GM18861 (cell line): ENCODE measurements at regions not wholly inside any gene's neighbourhood (a gene's known extent, or its start where the extent isn't known, plus 50 kb on each side); places are given as distances from the start of the nearest gene placed in this dataset.

ENCODE experiments used
- ATAC-seq: cut with Tn5 transposase; IDR thresholded peaks from one replicate; pipeline ENCODE4 v1.9.1; 2021; ENCODE audit not compliant: unreplicated experiment

DNA sequence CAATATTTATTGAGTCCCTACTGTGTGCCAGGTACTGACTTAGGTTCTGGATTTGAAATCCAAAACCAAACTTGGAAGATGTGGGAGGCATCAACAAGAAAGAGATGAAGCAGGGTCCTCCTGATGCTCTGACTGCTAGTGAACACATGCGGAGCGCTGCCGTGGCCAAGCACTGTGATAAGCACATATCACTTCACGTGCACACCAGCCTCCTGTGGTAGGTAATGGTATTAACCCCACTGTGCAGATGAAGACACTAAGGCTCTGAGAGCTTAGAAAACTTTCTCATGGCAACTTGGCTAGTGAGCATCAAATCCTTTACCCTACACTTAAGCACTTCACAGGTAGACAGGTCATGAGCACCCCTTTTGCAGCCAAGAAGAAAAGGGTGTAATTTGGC, 216.1 kb downstream of the HAUS1 start:
- ATAC-seq = no peak

DNA sequence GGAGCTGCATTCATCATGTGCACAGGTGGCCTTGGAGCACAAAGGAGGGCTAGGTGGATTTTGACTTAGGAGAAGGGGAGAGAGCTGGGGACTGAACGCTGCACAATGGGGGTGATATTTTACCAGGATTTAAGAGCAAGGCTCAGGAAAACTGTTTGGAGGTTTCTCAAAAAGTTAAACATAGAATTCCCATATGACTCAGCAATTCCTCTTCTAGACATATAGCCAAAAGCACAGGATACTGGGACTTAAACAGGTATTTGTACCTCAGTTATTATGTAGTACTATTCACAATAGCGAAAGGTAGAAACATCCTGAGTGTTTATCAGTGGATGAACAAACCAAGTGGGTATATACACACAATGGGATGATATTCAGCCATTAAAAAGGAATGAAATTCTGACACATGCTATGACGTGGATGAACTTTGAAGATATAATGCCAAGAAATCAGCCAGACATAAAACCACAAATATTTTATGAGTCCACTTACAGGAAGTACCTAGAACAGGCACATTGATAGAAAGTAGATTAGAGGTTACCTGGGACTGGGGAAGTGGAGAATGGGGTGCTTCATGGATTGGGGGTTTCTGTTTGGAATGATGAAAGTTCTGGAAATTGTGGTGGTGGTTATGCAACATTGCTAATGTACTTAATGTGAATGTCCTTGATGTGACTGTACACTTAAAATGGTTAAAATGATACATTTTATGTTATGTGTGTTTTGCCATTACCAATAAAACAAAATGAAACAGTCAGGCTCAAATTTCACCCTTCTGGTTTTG, 216.9 kb downstream of the HAUS1 start:
- no peak for ATAC-seq

GRCh38 chr18:46321955-46322354, 217.8 kb downstream of the HAUS1 start:
- ATAC-seq = no peak

DNA sequence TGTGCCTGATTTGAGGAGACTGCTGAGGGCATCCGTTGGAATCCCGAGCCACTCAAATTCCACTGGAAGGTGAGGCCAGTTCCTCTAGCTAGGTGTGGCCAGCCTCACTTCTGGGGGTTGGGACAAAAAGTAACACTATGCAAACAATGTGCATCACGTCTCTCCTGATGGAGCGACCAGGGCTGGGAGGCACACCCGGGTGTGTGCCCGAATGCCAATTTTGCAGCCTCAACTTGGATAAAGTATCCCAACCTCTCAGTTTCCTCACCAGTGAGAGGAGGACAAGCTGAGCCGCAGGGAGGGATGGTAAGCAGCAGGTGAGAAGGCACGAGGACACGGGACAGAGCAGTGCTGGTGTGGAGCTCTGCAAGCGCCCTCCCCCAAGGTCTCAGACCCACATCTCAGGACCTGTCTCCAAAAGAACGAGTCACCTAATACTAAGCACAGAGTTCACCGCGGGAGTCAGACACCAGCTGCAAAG, 218.3 kb downstream of the HAUS1 start:
- ATAC-seq = no peak

DNA sequence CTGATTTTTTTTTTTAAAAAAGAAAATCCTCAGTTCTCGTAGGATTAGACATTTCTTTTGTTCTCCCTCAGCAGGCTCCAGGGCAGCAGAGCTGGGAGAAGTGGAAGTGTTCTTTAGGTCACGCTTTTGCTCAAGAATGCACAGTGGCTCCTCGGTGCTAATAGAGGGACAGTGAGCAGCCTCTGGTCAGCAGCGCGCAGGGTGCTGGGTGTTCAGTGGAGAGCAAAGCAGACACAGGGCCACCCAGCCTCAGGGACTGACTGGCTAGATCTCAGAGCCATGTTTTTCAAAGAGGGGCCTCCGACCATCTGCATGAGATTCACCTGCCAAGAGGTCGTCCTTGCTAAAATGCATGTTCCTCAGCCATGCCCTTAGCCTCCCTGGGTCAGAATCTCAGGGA, 218.8 kb downstream of the HAUS1 start:
- ATAC-seq = no peak

GRCh38 chr18:46324087-46324955, 220.1 kb downstream of the HAUS1 start:
- ATAC-seq = no peak

DNA sequence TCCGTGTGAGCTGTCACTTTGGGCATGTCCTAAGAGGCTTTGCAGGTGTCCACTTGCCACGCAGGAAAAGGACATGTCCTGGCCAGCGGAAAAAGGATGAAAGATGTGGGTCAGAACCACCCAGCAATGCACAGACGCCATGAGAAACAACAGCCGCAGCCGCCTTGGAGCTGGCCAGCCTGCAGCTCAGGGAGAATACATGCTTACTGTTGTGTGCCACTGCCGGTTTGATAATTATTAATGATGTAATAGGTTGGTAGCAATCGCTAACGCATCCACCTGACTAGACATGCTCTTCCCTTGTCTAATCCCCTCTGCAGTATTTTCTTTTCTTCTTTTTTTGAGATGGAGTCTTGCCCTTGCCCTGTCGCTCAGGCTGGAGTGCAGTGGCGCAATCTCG, 221.7 kb downstream of the HAUS1 start:
- no peak for ATAC-seq

- no peak for ATAC-seq
Observed at GRCh38 chr18:46329736-46330246, 225.6 kb downstream of the HAUS1 start.

DNA sequence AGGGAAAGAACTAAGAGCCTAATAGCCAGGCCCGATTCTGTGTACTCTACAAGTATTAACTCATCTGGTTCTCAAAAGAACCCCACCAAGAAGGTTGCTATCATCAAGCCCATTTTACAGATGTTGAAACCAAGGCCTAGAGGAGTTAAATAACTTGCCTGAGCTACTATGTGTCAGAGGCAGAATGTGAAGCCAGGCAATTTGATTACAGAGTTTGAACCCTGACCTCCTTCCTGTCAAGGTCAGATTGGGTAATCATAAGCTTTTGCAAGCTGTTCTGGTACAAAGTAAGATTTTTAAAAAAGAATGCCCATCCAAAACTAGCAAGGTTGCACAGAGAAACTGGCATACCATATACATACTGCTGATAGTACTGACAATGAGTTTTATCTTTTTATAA, 227.1 kb downstream of the HAUS1 start:
- ATAC-seq = no peak

GRCh38 chr18:46332286-46332801, 228.2 kb downstream of the HAUS1 start:
- no peak for ATAC-seq

- ATAC-seq = no peak
Observed at GRCh38 chr18:46332921-46333341, 228.7 kb downstream of the HAUS1 start.

DNA sequence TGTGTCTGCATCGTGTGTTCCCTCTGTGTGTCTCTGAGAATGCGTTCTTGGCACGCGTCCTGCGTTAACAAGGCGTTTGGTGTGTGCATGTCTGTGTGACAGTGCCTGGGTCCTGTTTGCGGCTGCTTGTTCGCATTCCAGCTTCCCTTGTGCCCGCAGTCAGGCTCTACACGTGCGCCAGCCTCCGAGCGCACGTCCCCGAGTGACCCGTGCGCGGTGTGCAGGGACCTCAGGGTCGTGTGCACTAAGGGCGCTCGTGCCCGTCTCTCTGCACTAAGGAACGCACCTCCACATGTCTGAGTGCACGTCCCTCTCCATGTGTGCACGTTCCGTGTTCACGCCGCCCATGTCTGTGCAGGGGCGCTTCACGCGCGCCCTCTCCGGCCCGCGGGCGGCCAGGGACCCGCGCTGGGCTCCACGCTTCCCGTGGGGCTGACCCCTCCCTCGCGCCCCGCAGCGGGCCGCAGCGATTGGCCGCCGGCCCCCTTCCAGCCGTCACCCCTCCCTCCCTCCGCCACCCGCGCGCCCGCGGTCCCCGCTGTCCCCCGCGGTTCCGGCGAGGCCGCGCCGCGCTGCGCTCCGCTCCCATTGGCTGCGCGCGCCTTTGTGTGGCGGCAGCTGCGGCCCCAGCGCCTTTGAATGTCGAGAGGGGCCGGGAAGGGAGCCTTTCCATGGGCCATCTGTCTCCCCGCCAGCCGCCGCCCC, 229.4 kb downstream of the HAUS1 start:
- ATAC-seq = no peak

DNA sequence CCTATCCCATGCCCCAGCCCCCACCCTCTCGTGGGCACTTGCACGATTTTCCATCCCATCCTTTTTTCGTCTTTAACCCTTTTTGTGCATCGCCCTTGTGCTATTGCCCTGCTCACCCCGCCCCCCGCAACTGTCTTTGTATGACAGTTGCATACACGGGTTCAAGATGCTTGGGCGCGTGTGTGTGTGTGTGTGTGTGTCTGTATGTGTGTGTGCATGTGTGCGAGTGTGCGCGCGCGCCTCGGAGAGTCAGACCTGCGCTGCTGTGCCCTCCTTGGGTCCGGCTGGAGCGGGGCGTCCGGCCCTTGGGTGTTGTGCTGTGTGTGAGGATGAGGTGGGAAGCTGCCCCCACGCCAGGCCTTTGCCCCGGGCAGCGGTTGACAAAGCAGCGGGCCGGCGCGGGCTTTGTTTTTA, 230.7 kb downstream of the HAUS1 start:
- no peak for ATAC-seq

DNA sequence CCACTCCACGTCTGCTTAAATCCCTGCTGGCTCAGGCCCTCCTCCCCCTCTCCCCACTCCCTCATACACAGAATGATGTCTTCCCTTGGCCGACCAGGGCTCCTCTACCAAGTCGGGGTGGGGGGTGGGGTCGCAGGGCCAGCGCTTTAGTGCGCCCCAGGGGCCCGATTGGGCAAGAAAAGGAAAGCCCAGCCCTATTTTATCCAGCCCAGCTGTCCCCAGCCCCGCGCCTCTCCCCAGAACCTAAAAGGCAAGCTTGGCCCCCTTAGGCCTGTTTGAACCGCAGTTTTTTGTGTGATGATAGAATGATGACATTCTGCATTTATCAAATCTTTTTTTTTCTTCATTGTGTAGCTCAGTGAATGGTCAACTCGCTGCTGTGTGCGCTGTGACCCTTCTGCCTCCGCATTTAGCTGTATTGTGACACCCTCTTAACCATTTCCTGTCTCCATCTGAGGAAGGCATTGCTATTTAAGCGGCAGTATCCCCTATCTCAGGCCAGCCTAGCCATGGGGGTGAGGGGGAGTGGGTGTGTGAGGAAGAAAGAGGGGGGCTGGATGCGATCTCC, 231.4 kb downstream of the HAUS1 start:
- ATAC-seq = no peak

- ATAC-seq = no peak
Observed at GRCh38 chr18:46336278-46337111, 232.3 kb downstream of the HAUS1 start.

GRCh38 chr18:46337271-46337670, 233.1 kb downstream of the HAUS1 start:
- ATAC-seq = no peak

DNA sequence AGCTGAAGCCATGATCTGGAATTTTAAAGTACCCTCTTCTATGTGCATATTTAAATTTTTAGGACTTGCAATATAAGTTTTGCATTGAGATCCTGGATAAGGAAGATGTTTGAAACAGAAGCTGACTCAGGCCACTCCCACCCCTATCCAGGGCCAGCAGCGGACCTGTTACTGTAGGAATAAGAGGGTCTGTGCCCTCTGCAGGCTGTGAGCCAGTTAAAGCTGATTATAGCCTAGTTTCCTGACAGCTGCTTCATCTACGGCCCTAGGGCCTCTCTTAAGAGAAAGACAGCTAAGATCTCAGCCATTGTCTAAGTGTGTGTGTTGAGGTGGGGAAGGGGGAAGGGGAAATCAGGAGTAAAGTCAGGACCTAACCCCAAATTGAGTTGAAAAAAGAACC, 234.0 kb downstream of the HAUS1 start:
- ATAC-seq = no peak

- no peak for ATAC-seq
Observed at GRCh38 chr18:46338766-46339165, 234.6 kb downstream of the HAUS1 start.

DNA sequence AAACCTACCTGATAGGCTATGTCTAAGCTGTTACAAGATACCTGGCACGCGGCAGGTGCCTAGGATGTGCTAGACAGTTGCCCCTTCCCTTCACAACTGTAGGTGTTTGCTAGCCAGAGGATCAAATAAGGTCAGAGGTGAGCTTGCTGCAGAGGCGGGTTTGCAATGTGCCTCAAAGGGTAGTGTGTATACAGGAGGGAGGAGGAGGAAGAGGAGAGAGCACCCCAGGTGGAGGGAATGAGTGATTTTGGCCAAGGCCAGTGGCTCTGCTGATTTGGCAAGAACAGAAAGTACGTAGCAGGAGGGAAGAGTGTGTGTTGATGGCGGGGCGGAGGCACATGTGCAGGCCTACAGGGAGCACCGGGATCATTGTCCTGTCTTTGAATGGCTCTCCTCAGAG, 236.5 kb downstream of the HAUS1 start:
- no peak for ATAC-seq
